Panc1 (cell line): ENCODE measurements at regions not wholly inside any gene's neighbourhood (a gene's known extent, or its start where the extent isn't known, plus 50 kb on each side); places are given as distances from the start of the nearest gene placed in this dataset.

Experiments used
- ATAC-seq: fragments of 200-7000 bp; cut with Tn5 transposase; 2 replicates; pipeline ENCODE4 v1.9.1; 2020; ENCODE audit warnings: mild to moderate bottlenecking, moderate library complexity
- BruUV-seq: library from RNA; stranded (reverse); fragments of 400-500 nt; replicated peaks from 2 replicates; lab custom pipeline; 2021; lab: Mats Ljungman, UMichigan
- CTCF ChIA-PET: fragments of 300-600 bp; sonication (Branson Sonifier 250); formaldehyde crosslinking; loops from one replicate; lab custom pipeline; 2022; ENCODE audit warnings: antibody characterized with exemption; lab: Charles Lee
- POLR2A ChIA-PET: fragments of 300-600 bp; sonication (Branson Sonifier 250); formaldehyde crosslinking; loops from one replicate; lab custom pipeline; 2022; ENCODE audit warnings: antibody characterized with exemption; lab: Charles Lee
- DNase-seq: peaks from one replicate; pipeline ENCODE4 v3.0.0-alpha.2; 2010; ENCODE audit warnings: low read depth, low spot score
- H3K27ac ChIP-seq: 2 replicates; pipeline ENCODE4 v1.5.1; 2011; ENCODE audit warnings: mild to moderate bottlenecking, low read length, inconsistent platforms
- H3K27me3 ChIP-seq: fragments of 200-500 bp; sonication (Bioruptor generic); 2 replicates; pipeline ENCODE4 v1.6.0; 2014; ENCODE audit warnings: low read length, inconsistent platforms; ENCODE audit not compliant: control insufficient read depth, insufficient read depth
- H3K36me3 ChIP-seq: fragments of 200-500 bp; sonication (Bioruptor generic); 2 replicates; pipeline ENCODE4 v1.5.1; 2014; ENCODE audit warnings: inconsistent platforms, mild to moderate bottlenecking, low read length, moderate library complexity; ENCODE audit not compliant: control insufficient read depth, insufficient read depth
- H3K4me1 ChIP-seq: 2 replicates; pipeline ENCODE4 v1.5.1; 2011; ENCODE audit warnings: inconsistent platforms, mild to moderate bottlenecking, low read length, moderate library complexity; ENCODE audit not compliant: control insufficient read depth, insufficient read depth
- H3K4me3 ChIP-seq, 2 experiments: 2 replicates each; pipeline ENCODE4 v1.5.1; 2011 to 2012; ENCODE audit warnings: low read depth in 2 of 2, low read length in 2 of 2, mild to moderate bottlenecking in 2 of 2, inconsistent platforms in 1 of 2, moderate library complexity in 1 of 2
- H3K9me3 ChIP-seq: fragments of 200-500 bp; sonication (Bioruptor generic); 2 replicates; pipeline ENCODE4 v1.5.1; 2014; ENCODE audit warnings: low read depth, mild to moderate bottlenecking, inconsistent platforms, low read length, moderate library complexity; ENCODE audit not compliant: control insufficient read depth, insufficient read depth
- POLR2AphosphoS5 ChIP-seq: IDR thresholded peaks from 2 replicates; pipeline ENCODE4 v1.6.1; 2012; ENCODE audit warnings: mild to moderate bottlenecking, low read depth, low read length, moderate library complexity
- SIN3A ChIP-seq: IDR thresholded peaks from 2 replicates; pipeline ENCODE4 v1.6.1; 2012; ENCODE audit warnings: low read depth, mild to moderate bottlenecking, low read length, moderate library complexity, borderline replicate concordance; ENCODE audit not compliant: insufficient read depth
- TCF7L2 ChIP-seq: IDR thresholded peaks from 2 replicates; pipeline ENCODE4 v1.6.1; 2011; ENCODE audit warnings: mild to moderate bottlenecking, low read depth, low read length, inconsistent platforms
- in situ Hi-C: cut with HindIII; loops from 2 replicates; pipeline ENCODE4 v1.10.0; 2016; ENCODE audit warnings: low sequenced_read_pairs, low pct_unique_long_range_greater_than_20kb
- intact Hi-C: fragments of 100-400 bp; cut with micrococcal nuclease; formaldehyde crosslinking; loops from one replicate; pipeline ENCODE4 v1.10.0; 2022; ENCODE audit not compliant: unreplicated experiment
- TF ChIP-seq, protein P1 (sequence below): fragments of 450-650 bp; IDR thresholded peaks from 2 replicates; pipeline ENCODE4 v1.5.1; 2017; ENCODE audit warnings: mild to moderate bottlenecking
- TF ChIP-seq, protein P2 (sequence below), 2 experiments: IDR thresholded peaks; 2 replicates each; pipeline ENCODE4 v1.6.1; 2011 to 2012; ENCODE audit warnings: low read depth in 2 of 2, control low read depth in 1 of 2, low read length in 1 of 2, mild to moderate bottlenecking in 1 of 2, moderate library complexity in 1 of 2; ENCODE audit not compliant: insufficient read depth in 1 of 2

DNA sequence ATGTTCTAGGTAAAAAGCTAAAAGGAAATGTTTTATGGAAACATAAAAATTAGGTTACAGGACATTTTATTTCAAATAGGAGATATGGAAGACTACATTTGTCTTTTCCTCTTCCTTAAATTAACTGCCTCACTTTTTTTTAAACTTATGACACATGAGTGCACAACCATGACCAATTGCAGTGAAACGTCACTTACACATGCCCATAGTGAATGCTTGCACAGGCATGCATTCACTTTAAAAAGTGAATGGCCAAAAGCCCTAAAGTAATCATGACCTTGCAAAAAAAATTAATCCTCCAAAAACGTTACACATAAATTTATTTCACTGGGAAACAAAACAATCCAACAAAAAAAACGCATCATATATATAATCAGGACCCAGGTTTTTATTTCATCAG is 343.2 kb upstream of the TMTC1 start:
- H3K4me3 ChIP-seq, result no peak overlapping the region
- no TSS peak for BruUV-seq
- no peaks in the 10 kb centered on the region for H3K9me3 ChIP-seq
- H3K27me3 ChIP-seq, result no peaks in the 10 kb centered on the region
- ATAC-seq (no peak), DNase-seq (no peak)
- H3K27ac ChIP-seq, result no peak overlapping the region
- in situ Hi-C loops (no loop called here), intact Hi-C loops (no loop called here)
- POLR2A ChIA-PET, result no interaction called here
- H3K36me3 ChIP-seq, result no peaks in the 10 kb centered on the region
- CTCF ChIA-PET, result no interaction called here
- no peaks in the 10 kb centered on the region for H3K4me1 ChIP-seq
- TF ChIP-seq POLR2AphosphoS5 (no peak), TCF7L2 (no peak)
- TF ChIP-seq, protein P1, sequence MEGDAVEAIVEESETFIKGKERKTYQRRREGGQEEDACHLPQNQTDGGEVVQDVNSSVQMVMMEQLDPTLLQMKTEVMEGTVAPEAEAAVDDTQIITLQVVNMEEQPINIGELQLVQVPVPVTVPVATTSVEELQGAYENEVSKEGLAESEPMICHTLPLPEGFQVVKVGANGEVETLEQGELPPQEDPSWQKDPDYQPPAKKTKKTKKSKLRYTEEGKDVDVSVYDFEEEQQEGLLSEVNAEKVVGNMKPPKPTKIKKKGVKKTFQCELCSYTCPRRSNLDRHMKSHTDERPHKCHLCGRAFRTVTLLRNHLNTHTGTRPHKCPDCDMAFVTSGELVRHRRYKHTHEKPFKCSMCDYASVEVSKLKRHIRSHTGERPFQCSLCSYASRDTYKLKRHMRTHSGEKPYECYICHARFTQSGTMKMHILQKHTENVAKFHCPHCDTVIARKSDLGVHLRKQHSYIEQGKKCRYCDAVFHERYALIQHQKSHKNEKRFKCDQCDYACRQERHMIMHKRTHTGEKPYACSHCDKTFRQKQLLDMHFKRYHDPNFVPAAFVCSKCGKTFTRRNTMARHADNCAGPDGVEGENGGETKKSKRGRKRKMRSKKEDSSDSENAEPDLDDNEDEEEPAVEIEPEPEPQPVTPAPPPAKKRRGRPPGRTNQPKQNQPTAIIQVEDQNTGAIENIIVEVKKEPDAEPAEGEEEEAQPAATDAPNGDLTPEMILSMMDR, result no peak

DNA sequence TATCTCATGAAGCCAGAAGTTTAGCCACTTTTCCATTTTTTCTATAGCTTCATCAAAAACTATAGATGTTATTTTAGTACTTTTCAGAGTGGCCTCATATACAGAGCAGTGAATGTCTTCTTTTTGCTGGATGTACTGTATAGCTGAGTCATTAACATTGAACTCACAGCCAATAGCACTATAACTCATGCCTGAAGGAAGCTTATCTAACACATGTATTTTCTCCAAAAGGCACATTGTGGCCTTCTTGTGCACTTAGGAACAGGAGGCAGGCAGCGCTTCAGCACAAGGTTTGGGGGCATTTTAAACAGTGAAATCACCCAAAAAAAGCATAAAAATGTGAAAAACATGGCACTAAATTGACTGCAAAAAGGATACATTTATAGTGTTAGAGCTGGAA is 336.8 kb upstream of the TMTC1 start:
- CTCF ChIA-PET, result no interaction called here
- no peak for TF ChIP-seq TCF7L2
- TF ChIP-seq, protein P2, sequence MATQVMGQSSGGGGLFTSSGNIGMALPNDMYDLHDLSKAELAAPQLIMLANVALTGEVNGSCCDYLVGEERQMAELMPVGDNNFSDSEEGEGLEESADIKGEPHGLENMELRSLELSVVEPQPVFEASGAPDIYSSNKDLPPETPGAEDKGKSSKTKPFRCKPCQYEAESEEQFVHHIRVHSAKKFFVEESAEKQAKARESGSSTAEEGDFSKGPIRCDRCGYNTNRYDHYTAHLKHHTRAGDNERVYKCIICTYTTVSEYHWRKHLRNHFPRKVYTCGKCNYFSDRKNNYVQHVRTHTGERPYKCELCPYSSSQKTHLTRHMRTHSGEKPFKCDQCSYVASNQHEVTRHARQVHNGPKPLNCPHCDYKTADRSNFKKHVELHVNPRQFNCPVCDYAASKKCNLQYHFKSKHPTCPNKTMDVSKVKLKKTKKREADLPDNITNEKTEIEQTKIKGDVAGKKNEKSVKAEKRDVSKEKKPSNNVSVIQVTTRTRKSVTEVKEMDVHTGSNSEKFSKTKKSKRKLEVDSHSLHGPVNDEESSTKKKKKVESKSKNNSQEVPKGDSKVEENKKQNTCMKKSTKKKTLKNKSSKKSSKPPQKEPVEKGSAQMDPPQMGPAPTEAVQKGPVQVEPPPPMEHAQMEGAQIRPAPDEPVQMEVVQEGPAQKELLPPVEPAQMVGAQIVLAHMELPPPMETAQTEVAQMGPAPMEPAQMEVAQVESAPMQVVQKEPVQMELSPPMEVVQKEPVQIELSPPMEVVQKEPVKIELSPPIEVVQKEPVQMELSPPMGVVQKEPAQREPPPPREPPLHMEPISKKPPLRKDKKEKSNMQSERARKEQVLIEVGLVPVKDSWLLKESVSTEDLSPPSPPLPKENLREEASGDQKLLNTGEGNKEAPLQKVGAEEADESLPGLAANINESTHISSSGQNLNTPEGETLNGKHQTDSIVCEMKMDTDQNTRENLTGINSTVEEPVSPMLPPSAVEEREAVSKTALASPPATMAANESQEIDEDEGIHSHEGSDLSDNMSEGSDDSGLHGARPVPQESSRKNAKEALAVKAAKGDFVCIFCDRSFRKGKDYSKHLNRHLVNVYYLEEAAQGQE (IDR thresholded peaks at IDR 0.05; ENCODE audit: insufficient read depth in 1 of 2, low read depth in 2 of 2, low read length in 1 of 2), result no peak
- no peak for TF ChIP-seq SIN3A
- POLR2A ChIA-PET, result no interaction called here
- intact Hi-C loops (no loop called here), in situ Hi-C loops (no loop called here)
- Histone ChIP-seq H3K27me3 (no peaks in the 10 kb centered on the region), H3K9me3 (no peaks in the 10 kb centered on the region), H3K4me3 (no peak overlapping the region), H3K36me3 (no peaks in the 10 kb centered on the region), H3K27ac (no peak overlapping the region), H3K4me1 (no peaks in the 10 kb centered on the region)
- DNase-seq (no peak), ATAC-seq (no peak)
- no TSS peak for BruUV-seq

DNA sequence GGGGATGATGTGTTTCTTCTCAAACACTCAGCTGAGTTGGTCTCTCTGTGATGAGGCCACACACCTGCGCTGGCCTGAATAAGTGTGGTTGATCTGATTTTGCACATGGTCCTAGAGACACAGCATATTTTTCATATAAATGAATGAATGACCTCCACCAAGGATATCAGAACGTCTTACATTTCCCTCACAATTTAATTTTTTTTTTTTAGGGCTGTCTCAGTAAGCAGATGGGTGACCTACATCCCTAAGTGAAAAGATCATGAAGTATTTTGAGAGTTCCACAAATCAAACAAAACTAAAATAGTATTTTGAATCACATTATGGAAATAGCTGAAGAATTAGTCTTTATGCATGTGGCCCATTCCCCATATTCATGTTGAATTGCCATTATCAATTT is 333.7 kb upstream of the TMTC1 start:
- in situ Hi-C loops, result no loop called here
- Histone ChIP-seq H3K4me1 (no peaks in the 10 kb centered on the region), H3K9me3 (no peaks in the 10 kb centered on the region), H3K4me3 (no peak overlapping the region), H3K27ac (no peak overlapping the region), H3K27me3 (no peaks in the 10 kb centered on the region), H3K36me3 (no peaks in the 10 kb centered on the region)
- DNase-seq, result no peak
- no peak for ATAC-seq
- no peak for TF ChIP-seq SIN3A
- TF ChIP-seq, protein P2 (IDR thresholded peaks at IDR 0.05; ENCODE audit: insufficient read depth in 1 of 2, low read depth in 2 of 2, low read length in 1 of 2), result no peak
- TF ChIP-seq POLR2AphosphoS5, result no peak
- CTCF ChIA-PET, result no interaction called here
- BruUV-seq, result no TSS peak
- intact Hi-C loops, result no loop called here
- POLR2A ChIA-PET, result no interaction called here
